NB4 (cell line): ENCODE measurements at regions not wholly inside any gene's neighbourhood (a gene's known extent, or its start where the extent isn't known, plus 50 kb on each side); places are given as distances from the start of the nearest gene placed in this dataset.

Experiments
- CTCF ChIP-seq: IDR thresholded peaks from one replicate; pipeline ENCODE4 v1.5.1; 2012; ENCODE audit warnings: low read depth, low read length
- MAX ChIP-seq: IDR thresholded peaks from 2 replicates; pipeline ENCODE4 v1.6.1; 2011; ENCODE audit warnings: low read depth, low read length
- POLR2A ChIP-seq: IDR thresholded peaks from 2 replicates; pipeline ENCODE4 v1.6.1; 2011; ENCODE audit warnings: mild to moderate bottlenecking; ENCODE audit not compliant: insufficient read length; ENCODE audit errors: extremely low read depth

- TF ChIP-seq CTCF (no peak), POLR2A (no peak), MAX (no peak)
These were observed 349.2 kb upstream of the HSF2 start for GRCh38 chr6:122050242-122050755.
